GM19372 (cell line): ENCODE measurements at regions not wholly inside any gene's neighbourhood (a gene's known extent, or its start where the extent isn't known, plus 50 kb on each side); places are given as distances from the start of the nearest gene placed in this dataset.
"Not testable (repeated sequence)": the region's sequence is repeated elsewhere in the genome, so short reads cannot be mapped to it uniquely, and the experiment has no call there.

Source experiments
- ATAC-seq: cut with Tn5 transposase; IDR thresholded peaks from one replicate; pipeline ENCODE4 v1.9.1; 2021; ENCODE audit warnings: mild to moderate bottlenecking, low read depth, moderate library complexity; ENCODE audit not compliant: unreplicated experiment

DNA sequence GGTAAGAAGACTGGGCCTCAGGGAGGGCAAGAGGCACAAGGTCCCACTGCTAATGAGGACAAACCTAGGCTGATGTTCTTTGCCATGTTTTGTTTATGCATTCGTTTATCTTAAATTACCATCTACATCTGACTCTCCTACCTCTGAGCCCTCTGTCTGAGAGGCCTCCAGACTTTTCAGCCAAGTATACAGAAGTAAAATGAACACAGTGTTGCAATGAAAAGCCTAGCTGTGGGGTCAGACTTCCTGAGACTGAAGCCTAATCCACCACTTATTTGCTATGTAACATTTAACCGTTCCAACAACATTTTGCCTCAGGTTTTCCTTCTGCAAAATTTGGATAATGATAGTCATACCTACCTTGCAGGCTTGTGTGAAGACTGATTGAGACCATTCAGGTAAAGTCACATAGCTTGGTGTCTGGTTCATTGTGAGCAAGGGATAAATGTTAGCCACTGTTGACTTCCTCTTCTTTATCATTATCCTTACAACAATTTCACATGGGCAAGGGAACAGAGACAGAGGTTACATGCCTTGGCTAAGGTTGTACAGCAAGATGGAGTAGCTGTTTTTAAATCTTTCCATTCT is 374.9 kb upstream of the CLINT1 start:
- ATAC-seq = no peak

DNA sequence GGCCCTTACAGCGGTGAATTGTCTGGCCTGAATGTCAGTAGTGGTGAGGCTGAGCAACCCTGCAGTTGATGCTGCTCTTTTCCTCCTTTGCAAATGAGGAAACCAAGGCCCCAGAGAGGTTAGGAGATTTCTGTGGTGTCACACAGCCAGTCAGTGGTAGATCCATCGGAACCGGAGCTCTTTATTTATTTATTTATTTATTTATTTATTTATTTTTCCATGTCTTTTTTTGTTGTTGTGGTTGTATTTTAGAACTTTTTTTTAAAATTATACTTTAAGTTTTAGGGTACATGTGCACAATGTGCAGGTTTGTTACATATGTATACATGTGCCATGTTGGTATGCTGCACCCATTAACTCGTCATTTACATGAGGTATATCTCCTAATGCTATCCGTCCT is 368.4 kb upstream of the CLINT1 start:
- not testable (repeated sequence) for ATAC-seq

GRCh38 chr5:158226496-158226895 is 367.6 kb upstream of the CLINT1 start:
- ATAC-seq = no peak

GRCh38 chr5:158224253-158224652 is 365.3 kb upstream of the CLINT1 start:
- ATAC-seq = no peak

DNA sequence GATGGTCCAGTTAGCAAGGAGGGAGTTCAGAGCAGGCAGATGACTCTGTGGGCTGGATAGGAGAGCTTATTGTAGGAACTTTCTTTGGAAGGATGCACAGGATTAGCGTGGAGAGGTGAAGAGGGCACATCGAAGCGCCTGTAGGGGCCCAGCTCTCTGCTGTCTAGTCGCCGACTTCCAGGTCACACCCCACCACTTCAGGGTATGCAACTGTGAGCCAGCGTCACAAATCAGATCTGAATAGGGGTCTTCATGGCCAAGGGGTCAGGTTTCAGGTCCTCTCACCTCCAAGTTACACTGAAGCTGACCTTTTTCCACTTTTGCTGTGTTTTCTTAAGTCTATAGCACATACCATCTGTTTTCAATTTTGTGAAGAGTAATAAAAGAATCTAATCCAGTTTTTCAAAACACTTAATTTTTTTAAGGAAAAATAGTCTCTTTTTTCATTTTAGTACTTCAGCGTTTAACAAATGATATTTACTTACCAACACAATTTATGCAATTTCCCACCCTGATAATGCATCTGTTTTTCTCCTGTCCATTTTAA is 364.2 kb upstream of the CLINT1 start:
- no peak for ATAC-seq

GRCh38 chr5:158212917-158213316 is 354.0 kb upstream of the CLINT1 start:
- no peak for ATAC-seq

- no peak for ATAC-seq
These were observed 353.3 kb upstream of the CLINT1 start for GRCh38 chr5:158212237-158212636.

DNA sequence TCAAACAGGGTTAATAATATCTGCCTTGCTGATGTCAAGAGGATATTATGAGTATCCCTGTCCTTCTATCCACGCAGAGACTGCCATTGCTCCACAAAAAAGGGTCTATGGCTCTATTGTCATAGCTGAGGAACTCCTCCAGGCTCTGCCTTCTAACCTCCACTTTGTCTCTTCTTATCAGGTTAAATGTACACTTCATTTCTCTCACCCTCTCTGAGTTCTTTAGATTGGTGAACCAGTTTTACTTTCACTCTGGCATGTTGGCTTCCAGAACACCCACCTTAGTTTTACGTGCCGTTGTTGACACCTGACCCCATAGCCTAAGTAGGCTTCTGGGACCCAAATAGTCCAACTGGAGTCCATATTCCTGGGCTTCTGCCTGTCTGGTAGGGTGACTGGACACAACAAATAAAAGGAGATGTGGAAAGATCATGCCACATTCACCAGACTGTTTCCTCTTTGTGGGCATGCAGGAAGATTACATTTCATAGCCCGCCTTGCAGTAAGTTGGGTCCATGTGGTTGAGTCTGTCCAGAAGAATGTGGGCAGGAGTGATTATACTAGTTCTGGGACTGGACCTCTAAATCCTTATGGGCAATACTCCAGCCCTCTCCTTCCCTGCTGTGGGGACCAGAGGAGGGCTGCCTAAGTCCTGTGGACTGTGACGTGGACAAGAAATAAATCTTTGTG is 350.4 kb upstream of the CLINT1 start:
- no peak for ATAC-seq

- ATAC-seq = no peak
These were observed 348.8 kb upstream of the CLINT1 start for GRCh38 chr5:158207733-158208132.

DNA sequence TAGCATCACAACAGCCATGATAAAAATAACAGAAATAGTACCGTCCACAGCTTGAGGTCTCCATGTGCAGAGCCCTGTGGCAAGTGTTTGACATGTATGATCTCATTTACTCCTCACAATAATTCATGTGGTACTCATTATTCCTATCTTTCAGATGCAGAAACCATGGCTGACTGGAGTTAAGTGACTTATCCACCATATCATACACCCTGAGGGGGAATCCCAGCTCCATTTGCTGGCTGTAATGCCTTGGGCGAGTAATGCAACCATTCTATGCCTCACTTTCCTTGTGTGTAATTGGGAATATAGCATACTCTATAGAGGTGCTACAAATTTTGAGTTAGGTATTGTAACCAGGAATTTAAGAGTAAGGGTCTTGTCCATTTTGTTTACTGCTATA is 347.0 kb upstream of the CLINT1 start:
- no peak for ATAC-seq

DNA sequence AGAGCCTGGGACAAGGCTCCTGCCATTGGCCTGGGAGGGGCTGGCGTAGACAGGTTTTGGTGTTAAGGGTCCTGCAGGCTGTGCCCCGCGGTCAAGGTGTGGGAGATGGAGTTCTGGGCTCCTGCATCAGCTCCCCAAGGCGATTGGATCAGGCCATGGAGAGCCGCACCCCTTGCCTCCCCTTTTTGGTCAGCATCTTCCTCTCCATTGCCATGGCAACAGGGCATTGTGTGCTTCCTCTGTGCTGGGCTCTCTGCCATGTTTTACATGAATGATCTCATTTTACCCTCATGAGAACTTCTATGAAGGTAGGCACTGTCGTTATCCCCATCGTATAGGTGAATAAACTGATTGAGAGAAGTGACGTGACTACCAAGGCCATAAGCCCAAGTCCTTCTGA is 344.3 kb upstream of the CLINT1 start:
- no peak for ATAC-seq

DNA sequence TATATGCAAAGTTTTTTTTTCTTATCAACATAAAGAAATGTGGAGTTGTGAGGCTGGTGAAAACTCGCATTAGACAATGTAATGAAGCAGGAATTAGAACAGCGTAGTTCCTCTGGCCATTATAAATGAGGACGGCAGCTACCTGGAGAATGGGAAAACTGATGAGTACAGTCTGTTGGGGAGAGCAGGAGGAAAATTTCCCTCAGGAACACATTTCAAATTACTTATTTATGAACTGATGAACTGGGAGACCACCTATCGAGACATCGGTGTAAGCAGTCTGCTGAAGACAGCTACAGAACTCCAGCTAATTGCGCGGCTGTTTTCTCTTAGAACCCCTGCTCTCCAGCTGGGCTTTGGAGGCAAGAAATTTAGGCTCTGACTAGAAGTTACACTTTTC is 343.9 kb upstream of the CLINT1 start:
- ATAC-seq = no peak

DNA sequence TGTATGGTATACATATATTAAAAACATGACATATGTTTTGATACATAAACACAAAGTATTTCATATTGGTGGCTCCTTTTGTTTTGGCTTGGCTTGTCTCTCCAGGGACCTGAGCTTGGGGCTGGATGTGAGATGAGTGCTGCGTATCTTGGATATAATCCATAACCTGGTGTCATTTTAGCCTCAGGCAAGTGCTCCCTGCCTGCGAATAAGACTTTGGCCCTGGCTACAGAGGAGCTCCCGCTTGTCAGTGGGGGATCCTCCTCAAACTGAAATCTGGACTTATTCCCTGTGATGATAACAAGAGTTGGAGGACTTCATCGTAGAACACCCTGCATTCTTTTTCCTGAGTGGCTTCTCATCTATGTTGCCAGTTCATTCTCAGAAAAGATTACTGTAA is 341.7 kb upstream of the CLINT1 start:
- no peak for ATAC-seq

DNA sequence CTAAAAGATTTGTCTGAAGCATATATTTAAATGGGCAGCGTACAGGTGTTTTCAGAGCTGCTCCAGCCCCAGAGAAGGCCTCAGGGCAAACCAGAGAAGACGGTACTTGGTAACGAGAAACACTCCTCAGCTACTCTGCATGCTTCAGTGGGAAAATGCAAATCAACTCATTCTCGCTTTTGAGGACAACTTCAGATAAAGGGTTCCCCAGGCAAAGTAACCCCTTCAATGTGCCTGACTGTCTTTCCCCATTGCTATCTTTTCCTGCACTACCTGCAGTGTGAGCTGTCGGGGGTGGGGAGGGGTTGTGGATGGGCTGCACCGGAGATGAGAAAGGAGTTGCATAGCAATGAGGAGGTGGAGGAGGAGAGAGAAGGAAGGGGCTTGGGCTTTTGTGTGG is 339.7 kb upstream of the CLINT1 start:
- peak; percentile 85 for ATAC-seq

- ATAC-seq = no peak
These were observed 336.7 kb upstream of the CLINT1 start for GRCh38 chr5:158195416-158196210.

DNA sequence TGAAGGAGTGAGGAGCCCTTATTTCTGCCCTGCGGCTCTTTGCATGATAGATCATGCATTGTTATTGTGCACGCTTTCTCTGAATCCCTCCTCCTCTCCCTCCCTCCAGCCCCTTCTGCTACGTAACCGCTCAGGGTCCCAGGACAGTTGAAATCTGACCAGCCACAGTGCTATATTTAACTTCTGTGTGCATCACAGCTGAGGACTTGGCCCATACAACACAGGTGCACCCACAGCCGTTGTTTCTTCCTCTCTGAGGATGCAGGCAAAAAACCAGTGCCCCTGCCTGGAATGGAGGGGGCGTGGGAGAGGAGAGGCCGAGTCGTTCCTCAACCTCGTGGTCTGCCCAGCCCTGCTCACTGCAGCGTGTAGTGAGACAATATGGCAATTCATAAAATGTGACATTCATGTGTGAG is 335.6 kb upstream of the CLINT1 start:
- ATAC-seq = no peak

DNA sequence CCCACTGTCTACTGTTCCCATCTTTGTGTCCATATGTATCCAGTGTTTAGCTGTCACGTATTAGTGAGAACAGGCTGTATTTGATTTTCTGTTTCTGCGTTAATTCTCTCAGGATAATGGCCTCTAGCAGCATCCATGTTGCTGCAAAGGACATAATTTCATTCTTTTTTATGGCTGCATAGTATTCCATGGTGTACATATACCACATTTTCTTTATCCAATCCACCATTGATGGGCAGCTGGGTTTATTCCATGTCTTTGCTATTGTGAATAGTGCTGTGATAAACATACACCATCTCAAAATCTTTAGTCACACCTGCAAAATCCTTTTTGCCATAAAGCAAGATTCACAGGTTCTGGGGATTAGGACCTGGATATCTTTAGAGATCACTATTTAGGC is 334.4 kb upstream of the CLINT1 start:
- ATAC-seq = not testable (repeated sequence)

DNA sequence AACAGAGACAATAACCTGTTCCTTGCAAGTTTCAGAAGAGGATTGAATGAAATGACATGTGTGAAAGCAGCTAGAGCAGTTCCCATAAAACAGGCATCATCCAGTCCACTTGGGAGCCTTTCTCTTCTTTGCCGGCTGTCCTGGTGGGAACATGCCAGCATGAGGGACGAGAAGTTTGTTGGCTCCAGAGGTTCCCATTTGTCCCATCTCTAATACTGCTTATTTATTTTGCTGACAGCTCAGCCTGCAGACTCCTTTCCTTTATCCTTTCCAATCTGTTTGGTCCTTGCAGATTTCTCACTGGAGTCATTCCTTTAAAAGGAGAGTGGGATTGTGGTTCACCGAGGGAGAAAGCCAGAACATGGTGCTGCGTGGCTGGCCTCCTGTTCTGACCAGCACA is 321.5 kb upstream of the CLINT1 start:
- no peak for ATAC-seq

DNA sequence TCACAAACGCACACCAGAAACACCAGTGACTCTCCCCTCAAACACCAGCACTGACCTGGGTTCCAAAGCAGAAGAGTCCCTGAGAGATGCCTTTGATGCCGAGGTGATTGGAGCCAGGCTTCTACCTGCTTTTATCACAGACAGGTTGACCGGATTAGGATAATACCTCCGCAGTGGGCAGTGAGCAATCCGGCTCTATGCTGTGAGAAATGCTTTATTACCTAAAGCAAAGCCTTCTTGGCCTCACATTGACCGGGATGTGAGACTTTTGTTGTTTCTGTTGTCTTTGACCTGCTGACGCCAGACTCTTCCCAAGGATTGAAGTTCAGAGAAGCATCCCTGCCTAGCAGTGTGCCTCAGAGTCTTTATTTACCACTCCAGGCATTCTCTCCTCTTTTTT is 320.3 kb upstream of the CLINT1 start:
- ATAC-seq = no peak

GRCh38 chr5:158178535-158178934 is 319.6 kb upstream of the CLINT1 start:
- no peak for ATAC-seq

DNA sequence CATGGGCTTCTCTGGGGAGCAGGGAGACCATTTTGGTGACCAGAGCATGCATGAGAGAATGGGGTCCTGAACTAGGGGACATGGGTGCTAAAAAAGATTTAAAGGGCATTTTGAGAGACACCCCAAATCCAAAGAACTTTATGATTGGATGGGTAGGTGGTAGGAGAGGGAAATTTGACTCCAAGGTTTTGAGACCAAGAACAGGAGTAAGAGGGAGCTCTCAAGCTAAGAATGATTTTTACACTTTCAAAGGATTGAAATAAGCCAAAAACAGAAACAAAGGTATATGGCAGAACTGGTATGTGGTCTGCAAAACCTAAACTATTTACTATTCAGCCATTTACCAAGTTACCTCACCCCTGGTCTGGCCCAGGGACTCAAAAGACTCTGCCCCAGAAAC is 318.2 kb upstream of the CLINT1 start:
- no peak for ATAC-seq
